Keratinocyte (primary cell): ENCODE measurements at regions not wholly inside any gene's neighbourhood (a gene's known extent, or its start where the extent isn't known, plus 50 kb on each side); places are given as distances from the start of the nearest gene placed in this dataset.

Source experiments
- EZH2 ChIP-seq: IDR thresholded peaks from one replicate; pipeline ENCODE4 v1.6.1; 2012; ENCODE audit warnings: inconsistent platforms, mild to moderate bottlenecking, low read length, moderate library complexity
- TF ChIP-seq, protein P1 (sequence below), 3 experiments: IDR thresholded peaks in 1 of 3; conservative IDR thresholded peaks in 1 of 3; optimal IDR thresholded peaks in 1 of 3; 2 replicates in 2 of 3; 3 replicates in 1 of 3; pipeline versions ENCODE3 to v1.5.1; 2011; ENCODE audit warnings: low read length in 3 of 3, mild to moderate bottlenecking in 3 of 3, moderate library complexity in 2 of 3, control low read depth in 1 of 3, inconsistent platforms in 1 of 3; ENCODE audit not compliant: insufficient read depth in 2 of 3; ENCODE audit errors: extremely low read depth in 1 of 3

GRCh38 chr4:22235698-22236097, 280.2 kb downstream of the ADGRA3 start:
- TF ChIP-seq, protein P1, sequence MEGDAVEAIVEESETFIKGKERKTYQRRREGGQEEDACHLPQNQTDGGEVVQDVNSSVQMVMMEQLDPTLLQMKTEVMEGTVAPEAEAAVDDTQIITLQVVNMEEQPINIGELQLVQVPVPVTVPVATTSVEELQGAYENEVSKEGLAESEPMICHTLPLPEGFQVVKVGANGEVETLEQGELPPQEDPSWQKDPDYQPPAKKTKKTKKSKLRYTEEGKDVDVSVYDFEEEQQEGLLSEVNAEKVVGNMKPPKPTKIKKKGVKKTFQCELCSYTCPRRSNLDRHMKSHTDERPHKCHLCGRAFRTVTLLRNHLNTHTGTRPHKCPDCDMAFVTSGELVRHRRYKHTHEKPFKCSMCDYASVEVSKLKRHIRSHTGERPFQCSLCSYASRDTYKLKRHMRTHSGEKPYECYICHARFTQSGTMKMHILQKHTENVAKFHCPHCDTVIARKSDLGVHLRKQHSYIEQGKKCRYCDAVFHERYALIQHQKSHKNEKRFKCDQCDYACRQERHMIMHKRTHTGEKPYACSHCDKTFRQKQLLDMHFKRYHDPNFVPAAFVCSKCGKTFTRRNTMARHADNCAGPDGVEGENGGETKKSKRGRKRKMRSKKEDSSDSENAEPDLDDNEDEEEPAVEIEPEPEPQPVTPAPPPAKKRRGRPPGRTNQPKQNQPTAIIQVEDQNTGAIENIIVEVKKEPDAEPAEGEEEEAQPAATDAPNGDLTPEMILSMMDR (optimal IDR thresholded peaks at IDR 0.05 in 1 of 3, IDR thresholded peaks at IDR 0.05 in 1 of 3, conservative IDR thresholded peaks at IDR 0.05 in 1 of 3; ENCODE audit: extremely low read depth in 1 of 3, insufficient read depth in 2 of 3, low read length in 3 of 3), result no peak
- no peak for TF ChIP-seq EZH2
